OCI-LY7 (cell line): ENCODE measurements at regions not wholly inside any gene's neighbourhood (a gene's known extent, or its start where the extent isn't known, plus 50 kb on each side); places are given as distances from the start of the nearest gene placed in this dataset.

Experiments
- EZH2phosphoT487 ChIP-seq: fragments of 200-600 bp; sonication (generic); IDR thresholded peaks from 2 replicates; pipeline ENCODE4 v1.6.1; 2018; ENCODE audit warnings: low read depth, borderline replicate concordance, mild to moderate bottlenecking, mixed run types, antibody characterized with exemption, low read length, moderate library complexity, mixed read lengths
- TF ChIP-seq, protein P1 (sequence below): fragments of 200-600 bp; sonication (generic); conservative IDR thresholded peaks from 2 replicates; pipeline ENCODE4 v1.5.1; 2014; ENCODE audit warnings: mild to moderate bottlenecking, antibody characterized with exemption, low read length, moderate library complexity, mixed read lengths

- TF ChIP-seq, protein P1, sequence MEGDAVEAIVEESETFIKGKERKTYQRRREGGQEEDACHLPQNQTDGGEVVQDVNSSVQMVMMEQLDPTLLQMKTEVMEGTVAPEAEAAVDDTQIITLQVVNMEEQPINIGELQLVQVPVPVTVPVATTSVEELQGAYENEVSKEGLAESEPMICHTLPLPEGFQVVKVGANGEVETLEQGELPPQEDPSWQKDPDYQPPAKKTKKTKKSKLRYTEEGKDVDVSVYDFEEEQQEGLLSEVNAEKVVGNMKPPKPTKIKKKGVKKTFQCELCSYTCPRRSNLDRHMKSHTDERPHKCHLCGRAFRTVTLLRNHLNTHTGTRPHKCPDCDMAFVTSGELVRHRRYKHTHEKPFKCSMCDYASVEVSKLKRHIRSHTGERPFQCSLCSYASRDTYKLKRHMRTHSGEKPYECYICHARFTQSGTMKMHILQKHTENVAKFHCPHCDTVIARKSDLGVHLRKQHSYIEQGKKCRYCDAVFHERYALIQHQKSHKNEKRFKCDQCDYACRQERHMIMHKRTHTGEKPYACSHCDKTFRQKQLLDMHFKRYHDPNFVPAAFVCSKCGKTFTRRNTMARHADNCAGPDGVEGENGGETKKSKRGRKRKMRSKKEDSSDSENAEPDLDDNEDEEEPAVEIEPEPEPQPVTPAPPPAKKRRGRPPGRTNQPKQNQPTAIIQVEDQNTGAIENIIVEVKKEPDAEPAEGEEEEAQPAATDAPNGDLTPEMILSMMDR = no peak
- no peak for TF ChIP-seq EZH2phosphoT487
Observed at GRCh38 chr7:10704653-10705052, 269.0 kb upstream of the PHF14 start.
